ENCODE measurements at regions not wholly inside any gene's neighbourhood (a gene's known extent, or its start where the extent isn't known, plus 50 kb on each side); places are given as distances from the start of the nearest gene placed in this dataset.

GRCh38 chr2:94966689-94967088 lies 58.8 kb upstream of the MAL start:
- POLR2A ChIA-PET, result no interaction called here
- Mint-ChIP-seq H3K4me3 (ENCODE audit: unreplicated experiment) (no peak overlapping the region), H3K36me3 (ENCODE audit: insufficient read depth, unreplicated experiment) (no peaks in the 10 kb centered on the region), H3K27me3 (ENCODE audit: insufficient read depth, unreplicated experiment) (peaks cover 92% of the 10 kb centered on the region), H3K9me3 (ENCODE audit: unreplicated experiment) (no peaks in the 10 kb centered on the region), H3K27ac (ENCODE audit: low read depth, unreplicated experiment) (no peak overlapping the region), H3K4me1 (ENCODE audit: insufficient read depth, unreplicated experiment) (no peaks in the 10 kb centered on the region)
- DNase-seq (ENCODE audit: unreplicated experiment), result no peak
- no TSS peak for BruUV-seq (replicated peaks)
- intact Hi-C loops (cut with micrococcal nuclease), result no loop called here
- CTCF ChIA-PET, result interaction anchor here (0.6 to 4.0 kb wide), 3 partner anchors 11 to 20 kb away, joined by 3 to 30 read pairs (median 3); no protein-coding TSS in a partner anchor
- TF ChIP-seq, protein P1, sequence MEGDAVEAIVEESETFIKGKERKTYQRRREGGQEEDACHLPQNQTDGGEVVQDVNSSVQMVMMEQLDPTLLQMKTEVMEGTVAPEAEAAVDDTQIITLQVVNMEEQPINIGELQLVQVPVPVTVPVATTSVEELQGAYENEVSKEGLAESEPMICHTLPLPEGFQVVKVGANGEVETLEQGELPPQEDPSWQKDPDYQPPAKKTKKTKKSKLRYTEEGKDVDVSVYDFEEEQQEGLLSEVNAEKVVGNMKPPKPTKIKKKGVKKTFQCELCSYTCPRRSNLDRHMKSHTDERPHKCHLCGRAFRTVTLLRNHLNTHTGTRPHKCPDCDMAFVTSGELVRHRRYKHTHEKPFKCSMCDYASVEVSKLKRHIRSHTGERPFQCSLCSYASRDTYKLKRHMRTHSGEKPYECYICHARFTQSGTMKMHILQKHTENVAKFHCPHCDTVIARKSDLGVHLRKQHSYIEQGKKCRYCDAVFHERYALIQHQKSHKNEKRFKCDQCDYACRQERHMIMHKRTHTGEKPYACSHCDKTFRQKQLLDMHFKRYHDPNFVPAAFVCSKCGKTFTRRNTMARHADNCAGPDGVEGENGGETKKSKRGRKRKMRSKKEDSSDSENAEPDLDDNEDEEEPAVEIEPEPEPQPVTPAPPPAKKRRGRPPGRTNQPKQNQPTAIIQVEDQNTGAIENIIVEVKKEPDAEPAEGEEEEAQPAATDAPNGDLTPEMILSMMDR (IDR thresholded peaks at IDR 0.05; ENCODE audit: unreplicated experiment), result no peak

GRCh38 chr2:94970353-94970752 lies 55.2 kb upstream of the MAL start:
- Mint-ChIP-seq H3K4me3 (ENCODE audit: unreplicated experiment) (no peak overlapping the region), H3K36me3 (ENCODE audit: insufficient read depth, unreplicated experiment) (no peaks in the 10 kb centered on the region), H3K27ac (ENCODE audit: low read depth, unreplicated experiment) (no peak overlapping the region), H3K27me3 (ENCODE audit: insufficient read depth, unreplicated experiment) (peaks cover 98% of the 10 kb centered on the region), H3K4me1 (ENCODE audit: insufficient read depth, unreplicated experiment) (no peaks in the 10 kb centered on the region), H3K9me3 (ENCODE audit: unreplicated experiment) (no peaks in the 10 kb centered on the region)
- intact Hi-C loops (cut with micrococcal nuclease), result no loop called here
- ChIA-PET POLR2A (no interaction called here), CTCF (interaction anchor here (2.0 to 2.6 kb wide), 2 partner anchors 13 to 14 kb away, joined by 10 to 17 read pairs; no protein-coding TSS in a partner anchor)
- BruUV-seq (replicated peaks), result no TSS peak
- no peak for DNase-seq (ENCODE audit: unreplicated experiment)
- TF ChIP-seq, protein P1 (IDR thresholded peaks at IDR 0.05; ENCODE audit: unreplicated experiment), result no peak
